Prostate gland (tissue), 2 donors: ENCODE measurements at regions not wholly inside any gene's neighbourhood (a gene's known extent, or its start where the extent isn't known, plus 50 kb on each side); places are given as distances from the start of the nearest gene placed in this dataset.

ENCODE experiments used
- POLR2AphosphoS5 ChIP-seq: sonication (generic); formaldehyde crosslinking; IDR thresholded peaks from one replicate; pipeline ENCODE4 v1.6.1; 2017; ENCODE audit warnings: antibody characterized with exemption
- TF ChIP-seq, protein P1 (sequence below), 4 experiments: fragments of 200-600 bp in 2 of 4; fragments of 450-650 bp in 2 of 4; sonication (generic) in 2 of 4; IDR thresholded peaks; 1 replicate in 3 of 4; 2 replicates in 1 of 4; pipeline ENCODE4 v1.5.1; 2016 to 2019; ENCODE audit warnings: antibody characterized with exemption in 4 of 4, mild to moderate bottlenecking in 2 of 4, moderate library complexity in 2 of 4

DNA sequence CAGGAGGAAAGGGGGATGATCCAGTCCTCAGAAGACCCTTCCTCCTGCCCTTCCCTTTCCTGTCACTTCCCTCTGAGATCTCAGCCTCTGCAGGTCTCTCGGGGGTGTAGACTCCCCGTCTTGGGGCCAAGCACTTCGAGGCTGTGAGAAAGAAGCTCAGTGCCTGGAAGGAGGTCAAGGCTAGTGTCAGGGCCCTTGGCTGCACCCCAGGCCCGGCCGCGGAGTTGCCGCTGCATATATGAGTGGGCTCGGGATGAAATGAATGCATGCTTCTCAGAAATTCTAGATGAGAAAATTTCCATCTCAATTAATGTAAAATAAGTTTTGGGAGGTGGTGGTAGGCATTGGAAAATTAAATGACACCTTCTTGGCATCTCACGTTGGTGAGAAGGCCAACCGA lies 1313.7 kb downstream of the BRD1 start:
- TF ChIP-seq POLR2AphosphoS5: no peak
- TF ChIP-seq, protein P1, sequence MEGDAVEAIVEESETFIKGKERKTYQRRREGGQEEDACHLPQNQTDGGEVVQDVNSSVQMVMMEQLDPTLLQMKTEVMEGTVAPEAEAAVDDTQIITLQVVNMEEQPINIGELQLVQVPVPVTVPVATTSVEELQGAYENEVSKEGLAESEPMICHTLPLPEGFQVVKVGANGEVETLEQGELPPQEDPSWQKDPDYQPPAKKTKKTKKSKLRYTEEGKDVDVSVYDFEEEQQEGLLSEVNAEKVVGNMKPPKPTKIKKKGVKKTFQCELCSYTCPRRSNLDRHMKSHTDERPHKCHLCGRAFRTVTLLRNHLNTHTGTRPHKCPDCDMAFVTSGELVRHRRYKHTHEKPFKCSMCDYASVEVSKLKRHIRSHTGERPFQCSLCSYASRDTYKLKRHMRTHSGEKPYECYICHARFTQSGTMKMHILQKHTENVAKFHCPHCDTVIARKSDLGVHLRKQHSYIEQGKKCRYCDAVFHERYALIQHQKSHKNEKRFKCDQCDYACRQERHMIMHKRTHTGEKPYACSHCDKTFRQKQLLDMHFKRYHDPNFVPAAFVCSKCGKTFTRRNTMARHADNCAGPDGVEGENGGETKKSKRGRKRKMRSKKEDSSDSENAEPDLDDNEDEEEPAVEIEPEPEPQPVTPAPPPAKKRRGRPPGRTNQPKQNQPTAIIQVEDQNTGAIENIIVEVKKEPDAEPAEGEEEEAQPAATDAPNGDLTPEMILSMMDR (IDR thresholded peaks at IDR 0.05): no peak
